ENCODE measurements at regions not wholly inside any gene's neighbourhood (a gene's known extent, or its start where the extent isn't known, plus 50 kb on each side); places are given as distances from the start of the nearest gene placed in this dataset.

DNA sequence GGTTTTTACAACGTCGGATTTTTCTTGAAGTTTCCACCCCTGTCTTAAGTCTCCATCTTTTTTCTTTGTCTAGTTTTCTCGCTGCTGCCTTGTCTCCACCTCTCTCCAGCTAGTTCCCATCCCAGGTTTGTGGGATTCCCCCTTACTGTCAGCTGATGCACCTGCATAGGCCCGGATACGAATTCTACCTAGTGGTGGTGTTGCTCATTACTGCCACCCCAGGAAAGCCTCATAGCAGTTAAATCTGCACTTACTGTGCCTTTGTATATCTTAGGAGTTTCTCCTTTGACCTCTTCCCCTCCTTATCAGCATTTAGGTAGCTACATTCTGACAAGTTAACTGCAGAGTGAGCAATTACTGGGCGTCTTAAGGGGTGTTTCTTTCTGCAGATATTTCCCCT lies 1693.1 kb upstream of the TENM3 start:
- no peak for TF ChIP-seq CTCF (IDR thresholded peaks at IDR 0.05)
- TF ChIP-seq POLR2A (IDR thresholded peaks at IDR 0.05), result no peak
- TF ChIP-seq POLR2AphosphoS5 (IDR thresholded peaks at IDR 0.05; ENCODE audit: insufficient read depth in 1 of 2, low read depth in 1 of 2), result no peak

All from vagina (tissue), 2 donors.